NB4 (cell line): ENCODE measurements at regions not wholly inside any gene's neighbourhood (a gene's known extent, or its start where the extent isn't known, plus 50 kb on each side); places are given as distances from the start of the nearest gene placed in this dataset.

ENCODE experiments used
- CTCF ChIP-seq: IDR thresholded peaks from one replicate; pipeline ENCODE4 v1.5.1; 2012; ENCODE audit warnings: low read depth, low read length
- MYC ChIP-seq: IDR thresholded peaks from 2 replicates; pipeline ENCODE4 v1.6.1; 2011; ENCODE audit warnings: low read depth, low read length
- POLR2A ChIP-seq: IDR thresholded peaks from 2 replicates; pipeline ENCODE4 v1.6.1; 2011; ENCODE audit warnings: mild to moderate bottlenecking; ENCODE audit not compliant: insufficient read length; ENCODE audit errors: extremely low read depth

- no peak for TF ChIP-seq MYC
- no peak for TF ChIP-seq CTCF
- no peak for TF ChIP-seq POLR2A
These were observed 104.3 kb upstream of the PCDH17 start for GRCh38 chr13:57527114-57527735.
